PFSK-1 (cell line): ENCODE measurements at regions not wholly inside any gene's neighbourhood (a gene's known extent, or its start where the extent isn't known, plus 50 kb on each side); places are given as distances from the start of the nearest gene placed in this dataset.

ENCODE experiments used
- FOXP2 ChIP-seq: optimal IDR thresholded peaks from 2 replicates; pipeline ENCODE3; 2011; ENCODE audit warnings: borderline replicate concordance, control low read depth, inconsistent platforms; ENCODE audit not compliant: insufficient read depth; ENCODE audit errors: extremely low read length, extremely low read depth
- POLR2AphosphoS5 ChIP-seq: IDR thresholded peaks from 2 replicates; pipeline ENCODE4 v1.6.1; 2012; ENCODE audit warnings: low read depth, mild to moderate bottlenecking, control low read depth, low read length, moderate library complexity
- REST ChIP-seq, 2 experiments: IDR thresholded peaks; 2 replicates each; pipeline versions ENCODE4 v1.6.1 to v1.8.0; 2011 to 2012; ENCODE audit warnings: low read depth in 2 of 2, low read length in 2 of 2, control low read depth in 1 of 2, inconsistent platforms in 1 of 2, mild to moderate bottlenecking in 1 of 2, moderate library complexity in 1 of 2; ENCODE audit not compliant: insufficient read depth in 1 of 2
- SIN3A ChIP-seq: IDR thresholded peaks from 2 replicates; pipeline ENCODE4 v1.6.1; 2012; ENCODE audit warnings: mild to moderate bottlenecking, low read length, moderate library complexity, borderline replicate concordance; ENCODE audit not compliant: insufficient read depth
- TAF1 ChIP-seq: IDR thresholded peaks from 2 replicates; pipeline ENCODE4 v1.6.1; 2012; ENCODE audit warnings: low read length, control low read depth, borderline replicate concordance; ENCODE audit not compliant: insufficient read depth

DNA sequence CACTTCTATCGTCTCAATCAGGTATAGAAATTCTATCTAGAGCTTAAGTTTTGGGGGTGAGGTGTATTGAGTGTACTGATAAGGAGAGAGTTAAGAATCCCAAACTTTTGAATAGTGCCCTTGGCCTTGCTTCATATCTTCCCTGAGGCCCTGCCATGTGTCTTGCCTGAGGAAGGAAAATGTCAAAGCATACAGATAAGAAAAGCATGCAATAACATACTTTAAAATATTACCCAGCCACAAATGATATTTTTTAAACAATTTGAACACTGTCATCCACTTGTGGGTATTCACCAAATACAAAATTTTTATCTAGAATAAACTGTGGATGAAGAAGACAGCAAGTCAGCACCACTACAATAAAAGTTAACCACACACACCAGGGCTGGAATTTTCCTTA, 631.0 kb upstream of the ALCAM start:
- TF ChIP-seq SIN3A (no peak), TAF1 (no peak)

DNA sequence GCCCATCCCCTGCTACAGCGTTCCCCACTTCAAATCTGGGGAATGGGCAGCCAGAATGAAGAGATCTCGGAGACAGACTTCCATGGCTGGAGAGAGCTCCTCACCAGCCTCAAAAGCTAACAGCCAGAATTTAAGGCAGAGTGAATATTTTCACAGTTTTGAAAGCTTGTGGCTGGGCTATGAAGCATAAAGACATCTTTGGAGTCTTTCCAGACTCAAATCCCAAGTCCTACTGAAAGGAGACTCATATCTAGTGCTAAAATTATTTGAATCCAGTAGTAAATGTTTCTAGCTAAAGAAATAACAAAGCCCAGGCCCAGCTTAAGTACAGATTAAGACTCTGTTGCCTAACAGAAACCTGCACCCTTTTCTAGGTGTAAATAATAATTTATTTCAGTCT, 628.4 kb upstream of the ALCAM start:
- TF ChIP-seq REST (IDR thresholded peaks at IDR 0.05; ENCODE audit: insufficient read depth in 1 of 2, low read depth in 2 of 2, low read length in 2 of 2) (no peak), POLR2AphosphoS5 (no peak), FOXP2 (no peak), TAF1 (no peak)

DNA sequence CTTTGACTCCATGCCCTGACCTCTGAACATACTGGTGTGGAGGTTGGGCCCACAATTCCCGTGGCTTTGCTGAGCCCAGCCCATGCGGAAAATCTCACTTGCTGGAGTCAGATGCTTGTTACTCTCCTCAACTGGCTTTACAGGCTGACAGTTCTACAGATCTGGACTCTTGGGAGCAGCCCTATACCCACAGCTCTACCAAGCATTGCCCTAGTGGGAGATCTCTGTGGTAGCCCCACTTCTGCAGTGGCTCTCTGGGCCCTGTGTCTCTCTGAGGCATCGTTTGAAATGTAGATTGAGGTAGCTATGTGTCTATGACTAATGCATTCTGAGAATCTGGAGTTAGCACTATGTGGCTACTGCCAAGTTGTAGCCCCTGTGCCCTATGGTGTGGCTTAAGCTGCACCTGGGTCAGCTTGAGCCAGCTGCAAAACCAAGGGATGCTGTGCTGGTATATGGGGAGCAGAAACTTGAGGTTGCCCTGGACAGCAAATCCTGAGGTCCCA, 625.8 kb upstream of the ALCAM start:
- no peak for TF ChIP-seq POLR2AphosphoS5
- TF ChIP-seq REST (IDR thresholded peaks at IDR 0.05; ENCODE audit: insufficient read depth in 1 of 2, low read depth in 2 of 2, low read length in 2 of 2): no peak
- TF ChIP-seq SIN3A: no peak
- TF ChIP-seq TAF1: no peak
- TF ChIP-seq FOXP2: no peak

DNA sequence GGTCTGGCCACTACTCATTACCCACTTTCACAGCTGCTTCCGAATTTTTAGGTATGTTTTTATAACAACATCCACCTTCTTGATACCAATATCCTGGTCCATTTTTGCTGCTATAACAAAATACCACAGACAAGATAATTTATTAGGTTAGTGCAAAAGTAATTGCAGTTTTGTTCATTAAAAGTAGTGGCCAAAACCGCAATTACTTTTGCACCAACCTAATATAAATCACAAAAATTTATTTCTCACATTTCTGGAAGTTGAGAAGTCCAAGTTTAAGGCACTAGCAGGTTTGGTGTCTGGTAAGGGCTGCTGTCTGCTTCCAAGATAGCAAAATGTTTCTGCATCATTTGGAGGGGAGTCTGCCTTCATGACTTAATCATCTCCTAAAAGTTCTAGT, 624.7 kb upstream of the ALCAM start:
- TF ChIP-seq TAF1: no peak
- no peak for TF ChIP-seq REST (IDR thresholded peaks at IDR 0.05; ENCODE audit: insufficient read depth in 1 of 2, low read depth in 2 of 2, low read length in 2 of 2)
- no peak for TF ChIP-seq SIN3A
- TF ChIP-seq FOXP2: no peak
- TF ChIP-seq POLR2AphosphoS5: no peak

DNA sequence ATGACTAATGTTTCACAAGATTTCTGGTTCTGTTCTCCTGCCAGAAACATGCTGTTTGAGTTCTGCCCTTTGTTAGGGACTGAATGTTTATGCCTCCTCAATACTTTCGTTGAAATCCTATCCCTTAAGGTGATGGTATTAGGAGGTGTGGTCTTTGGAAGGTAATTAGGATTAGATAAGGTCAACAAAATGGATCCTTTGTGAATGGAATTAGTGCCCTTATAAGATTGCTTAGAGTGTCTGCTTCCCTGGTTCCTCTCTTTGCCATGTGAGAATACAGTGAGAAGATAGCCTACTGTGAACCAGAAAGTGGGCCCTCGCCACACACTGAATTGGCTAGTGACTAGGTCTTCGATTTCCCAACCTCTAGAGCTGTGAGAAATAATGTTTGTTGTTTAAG, 621.4 kb upstream of the ALCAM start:
- no peak for TF ChIP-seq FOXP2
- no peak for TF ChIP-seq POLR2AphosphoS5
- no peak for TF ChIP-seq TAF1
- no peak for TF ChIP-seq SIN3A
- no peak for TF ChIP-seq REST (IDR thresholded peaks at IDR 0.05; ENCODE audit: insufficient read depth in 1 of 2, low read depth in 2 of 2, low read length in 2 of 2)
